ENCODE measurements at regions not wholly inside any gene's neighbourhood (a gene's known extent, or its start where the extent isn't known, plus 50 kb on each side); places are given as distances from the start of the nearest gene placed in this dataset.

DNA sequence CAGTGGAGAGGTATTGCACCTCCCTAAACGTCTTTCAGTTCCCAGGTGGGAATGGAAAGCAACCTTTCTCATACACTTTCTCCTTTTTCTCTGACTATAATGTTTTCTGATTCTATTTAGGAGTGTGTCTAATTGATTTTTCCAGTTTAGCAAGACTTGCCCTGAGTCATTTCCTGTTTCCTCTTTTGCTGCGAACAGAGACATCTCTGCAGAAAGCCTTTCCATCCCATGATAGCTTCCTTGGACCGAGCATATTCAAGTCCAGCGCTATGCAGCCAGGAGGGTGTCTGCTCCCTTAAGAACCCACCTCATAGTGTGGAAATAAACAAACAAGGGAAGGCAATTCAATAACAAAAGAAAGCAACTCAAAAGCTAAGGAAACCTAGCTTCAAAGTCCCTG lies 60.0 kb upstream of the CDH6 start:
- no peak for FAIRE-seq
- CTCF ChIA-PET = no interaction called here
- no peaks in the 10 kb centered on the region for H4K20me1 ChIP-seq (replicated peaks; ENCODE audit: control insufficient read depth, extremely low read depth, insufficient read depth, low read length)

DNA sequence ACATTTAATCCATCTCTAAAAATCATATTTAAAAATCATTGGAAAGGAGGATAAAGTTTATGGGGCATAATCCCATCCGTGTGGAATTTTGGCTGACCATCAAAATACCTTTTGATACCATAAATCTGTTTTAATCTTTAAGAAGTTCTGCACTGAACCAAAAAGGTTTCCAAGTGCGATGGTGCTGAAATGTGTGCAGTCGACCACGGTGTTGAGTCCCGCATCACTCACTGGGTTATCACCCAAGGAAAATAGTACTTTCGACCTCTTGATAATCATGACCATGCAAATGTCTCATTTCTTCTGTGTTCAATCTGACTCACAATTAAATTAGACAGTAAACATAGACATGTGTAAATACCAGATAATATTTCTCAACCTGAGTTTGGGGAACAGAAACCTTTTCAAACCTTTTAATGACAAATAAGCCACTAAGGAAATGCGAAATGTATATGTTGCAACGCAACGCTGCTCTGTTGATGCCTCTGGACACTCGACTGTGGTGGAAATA lies 62.0 kb upstream of the CDH6 start:
- POLR2A ChIA-PET = no interaction called here
- Histone ChIP-seq H3K4me2 (ENCODE audit: insufficient read depth, low read length) (no peak overlapping the region), H3K27me3 (ENCODE audit: control insufficient read depth in 2 of 2, insufficient read depth in 2 of 2, low read length in 2 of 2) (no peaks in the 10 kb centered on the region), H3K36me3 (ENCODE audit: control insufficient read depth in 2 of 2, extremely low read depth in 1 of 2, insufficient read depth in 2 of 2, low read length in 2 of 2) (no peaks in the 10 kb centered on the region), H3K9me3 (replicated peaks; ENCODE audit: control insufficient read depth, insufficient read depth, low read length) (no peaks in the 10 kb centered on the region), H3K9ac (replicated peaks; ENCODE audit: extremely low read depth, insufficient read depth, low read length) (no peak overlapping the region), H3K27ac (ENCODE audit: insufficient read depth, low read depth, low read length) (no peak overlapping the region), H2AFZ (ENCODE audit: low read depth, low read length) (no peak overlapping the region), H3K79me2 (ENCODE audit: control insufficient read depth, insufficient read depth, low read length) (no peaks in the 10 kb centered on the region), H3K4me1 (ENCODE audit: control insufficient read depth, extremely low read depth, insufficient read depth, low read length) (no peaks in the 10 kb centered on the region), H3K4me3 (replicated peaks in 1 of 3; ENCODE audit: insufficient read depth in 1 of 3, low read depth in 1 of 3, low read length in 3 of 3) (no peak overlapping the region), H4K20me1 (replicated peaks; ENCODE audit: control insufficient read depth, extremely low read depth, insufficient read depth, low read length) (no peaks in the 10 kb centered on the region), H3K9me1 (replicated peaks; ENCODE audit: control insufficient read depth, extremely low read depth, insufficient read depth, low read length) (no peaks in the 10 kb centered on the region)
- no peak for DNase-seq (ENCODE audit: low read depth, low spot score)
- CTCF ChIA-PET = no interaction called here
- TF ChIP-seq EZH2 (IDR thresholded peaks at IDR 0.05; ENCODE audit: borderline replicate concordance, low read depth, low read length, severe bottlenecking) (no peak), POLR2A (IDR thresholded peaks at IDR 0.05; ENCODE audit: low read depth, low read length) (no peak), JUN (IDR thresholded peaks at IDR 0.05; ENCODE audit: borderline replicate concordance, insufficient read depth, insufficient read length, low read depth) (no peak), POLR2AphosphoS5 (IDR thresholded peaks at IDR 0.05; ENCODE audit: insufficient read depth, low read depth, low read length) (no peak), FOS (IDR thresholded peaks at IDR 0.05; ENCODE audit: borderline replicate concordance, insufficient read depth, low read length) (no peak), MYC (IDR thresholded peaks at IDR 0.05; ENCODE audit: low read depth, low read length) (no peak), GATA2 (IDR thresholded peaks at IDR 0.05; ENCODE audit: insufficient read depth, insufficient read length, low read depth, low read length) (no peak), MAX (IDR thresholded peaks at IDR 0.05; ENCODE audit: insufficient read depth, insufficient read length) (no peak)
- TF ChIP-seq, protein P1, sequence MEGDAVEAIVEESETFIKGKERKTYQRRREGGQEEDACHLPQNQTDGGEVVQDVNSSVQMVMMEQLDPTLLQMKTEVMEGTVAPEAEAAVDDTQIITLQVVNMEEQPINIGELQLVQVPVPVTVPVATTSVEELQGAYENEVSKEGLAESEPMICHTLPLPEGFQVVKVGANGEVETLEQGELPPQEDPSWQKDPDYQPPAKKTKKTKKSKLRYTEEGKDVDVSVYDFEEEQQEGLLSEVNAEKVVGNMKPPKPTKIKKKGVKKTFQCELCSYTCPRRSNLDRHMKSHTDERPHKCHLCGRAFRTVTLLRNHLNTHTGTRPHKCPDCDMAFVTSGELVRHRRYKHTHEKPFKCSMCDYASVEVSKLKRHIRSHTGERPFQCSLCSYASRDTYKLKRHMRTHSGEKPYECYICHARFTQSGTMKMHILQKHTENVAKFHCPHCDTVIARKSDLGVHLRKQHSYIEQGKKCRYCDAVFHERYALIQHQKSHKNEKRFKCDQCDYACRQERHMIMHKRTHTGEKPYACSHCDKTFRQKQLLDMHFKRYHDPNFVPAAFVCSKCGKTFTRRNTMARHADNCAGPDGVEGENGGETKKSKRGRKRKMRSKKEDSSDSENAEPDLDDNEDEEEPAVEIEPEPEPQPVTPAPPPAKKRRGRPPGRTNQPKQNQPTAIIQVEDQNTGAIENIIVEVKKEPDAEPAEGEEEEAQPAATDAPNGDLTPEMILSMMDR (IDR thresholded peaks at IDR 0.05; ENCODE audit: extremely low read depth in 1 of 2, insufficient read depth in 1 of 2, low read depth in 1 of 2, low read length in 2 of 2) = no peak
- intact Hi-C loops (cut with micrococcal nuclease) = no loop called here
- dilution Hi-C loops (cut with MboI; ENCODE audit: extremely low pct_ligation_motif_present, low sequenced_read_pairs) = no loop called here
- FAIRE-seq = no peak
- no TSS peak for BruUV-seq (replicated peaks)

More for the DNA sequence above, 60.0 kb upstream of the CDH6 start:
- no peak overlapping the region for H3K4me2 ChIP-seq (ENCODE audit: insufficient read depth, low read length)
- no peak overlapping the region for H3K4me3 ChIP-seq (replicated peaks in 1 of 3; ENCODE audit: insufficient read depth in 1 of 3, low read depth in 1 of 3, low read length in 3 of 3)
- H3K9me3 ChIP-seq (replicated peaks; ENCODE audit: control insufficient read depth, insufficient read depth, low read length) = no peaks in the 10 kb centered on the region
- no peak overlapping the region for H3K27ac ChIP-seq (ENCODE audit: insufficient read depth, low read depth, low read length)
- H3K79me2 ChIP-seq (ENCODE audit: control insufficient read depth, insufficient read depth, low read length) = no peaks in the 10 kb centered on the region
- no peaks in the 10 kb centered on the region for H3K4me1 ChIP-seq (ENCODE audit: control insufficient read depth, extremely low read depth, insufficient read depth, low read length)
- no peaks in the 10 kb centered on the region for H3K36me3 ChIP-seq (ENCODE audit: control insufficient read depth in 2 of 2, extremely low read depth in 1 of 2, insufficient read depth in 2 of 2, low read length in 2 of 2)
- no peak overlapping the region for H2AFZ ChIP-seq (ENCODE audit: low read depth, low read length)
- no peaks in the 10 kb centered on the region for H3K27me3 ChIP-seq (ENCODE audit: control insufficient read depth in 2 of 2, insufficient read depth in 2 of 2, low read length in 2 of 2)
- peak; percentile 1 for DNase-seq (ENCODE audit: low read depth, low spot score)
- dilution Hi-C loops (cut with MboI; ENCODE audit: extremely low pct_ligation_motif_present, low sequenced_read_pairs) = no loop called here
- no peaks in the 10 kb centered on the region for H3K9me1 ChIP-seq (replicated peaks; ENCODE audit: control insufficient read depth, extremely low read depth, insufficient read depth, low read length)
- no peak for TF ChIP-seq MAX (IDR thresholded peaks at IDR 0.05; ENCODE audit: insufficient read depth, insufficient read length)
- TF ChIP-seq POLR2A (IDR thresholded peaks at IDR 0.05; ENCODE audit: low read depth, low read length) = no peak
- TF ChIP-seq POLR2AphosphoS5 (IDR thresholded peaks at IDR 0.05; ENCODE audit: insufficient read depth, low read depth, low read length) = no peak
- TF ChIP-seq, protein P1 (IDR thresholded peaks at IDR 0.05; ENCODE audit: extremely low read depth in 1 of 2, insufficient read depth in 1 of 2, low read depth in 1 of 2, low read length in 2 of 2) = no peak
- TF ChIP-seq FOS (IDR thresholded peaks at IDR 0.05; ENCODE audit: borderline replicate concordance, insufficient read depth, low read length) = peak; percentile 44
- TF ChIP-seq GATA2 (IDR thresholded peaks at IDR 0.05; ENCODE audit: insufficient read depth, insufficient read length, low read depth, low read length) = no peak
- intact Hi-C loops (cut with micrococcal nuclease) = no loop called here
- BruUV-seq (replicated peaks) = no TSS peak
- POLR2A ChIA-PET = no interaction called here
- no peak overlapping the region for H3K9ac ChIP-seq (replicated peaks; ENCODE audit: extremely low read depth, insufficient read depth, low read length)

All from endothelial cell of umbilical vein (primary cell).